Fibroblast of the aortic adventitia (primary cell): ENCODE measurements at regions not wholly inside any gene's neighbourhood (a gene's known extent, or its start where the extent isn't known, plus 50 kb on each side); places are given as distances from the start of the nearest gene placed in this dataset.

ENCODE experiments used
- DNase-seq: peaks from one replicate; pipeline ENCODE4 v3.0.0-alpha.2; 2010; ENCODE audit warnings: low read depth
- H3K4me3 ChIP-seq: 2 replicates; pipeline ENCODE4 v1.5.1; 2011; ENCODE audit warnings: low read depth, mild to moderate bottlenecking, control low read depth, low read length, moderate library complexity
- TF ChIP-seq, protein P1 (sequence below): IDR thresholded peaks from 2 replicates; pipeline ENCODE4 v1.5.1; 2011; ENCODE audit warnings: mild to moderate bottlenecking, low read length, control low read depth, inconsistent platforms; ENCODE audit not compliant: insufficient read depth

DNA sequence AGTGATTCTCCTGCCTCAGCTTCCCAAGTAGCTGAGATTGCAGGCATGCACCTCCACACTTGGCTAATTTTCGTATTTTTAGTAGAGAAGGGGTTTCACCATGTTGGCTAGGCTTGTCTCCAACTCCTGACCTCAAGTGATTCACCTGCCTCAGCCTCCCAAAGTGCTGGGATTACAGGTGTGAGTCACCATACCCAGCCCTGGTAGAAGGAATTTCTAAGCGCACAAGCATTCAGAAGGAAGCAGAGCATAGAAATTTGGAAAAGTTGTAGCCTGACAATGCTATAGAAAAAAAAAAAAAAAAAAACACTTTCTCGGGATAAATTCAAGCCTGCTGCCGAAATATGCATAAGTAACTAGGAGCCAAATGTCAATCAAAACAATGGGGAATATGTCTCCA is 249.4 kb downstream of the GRB14 start:
- TF ChIP-seq, protein P1, sequence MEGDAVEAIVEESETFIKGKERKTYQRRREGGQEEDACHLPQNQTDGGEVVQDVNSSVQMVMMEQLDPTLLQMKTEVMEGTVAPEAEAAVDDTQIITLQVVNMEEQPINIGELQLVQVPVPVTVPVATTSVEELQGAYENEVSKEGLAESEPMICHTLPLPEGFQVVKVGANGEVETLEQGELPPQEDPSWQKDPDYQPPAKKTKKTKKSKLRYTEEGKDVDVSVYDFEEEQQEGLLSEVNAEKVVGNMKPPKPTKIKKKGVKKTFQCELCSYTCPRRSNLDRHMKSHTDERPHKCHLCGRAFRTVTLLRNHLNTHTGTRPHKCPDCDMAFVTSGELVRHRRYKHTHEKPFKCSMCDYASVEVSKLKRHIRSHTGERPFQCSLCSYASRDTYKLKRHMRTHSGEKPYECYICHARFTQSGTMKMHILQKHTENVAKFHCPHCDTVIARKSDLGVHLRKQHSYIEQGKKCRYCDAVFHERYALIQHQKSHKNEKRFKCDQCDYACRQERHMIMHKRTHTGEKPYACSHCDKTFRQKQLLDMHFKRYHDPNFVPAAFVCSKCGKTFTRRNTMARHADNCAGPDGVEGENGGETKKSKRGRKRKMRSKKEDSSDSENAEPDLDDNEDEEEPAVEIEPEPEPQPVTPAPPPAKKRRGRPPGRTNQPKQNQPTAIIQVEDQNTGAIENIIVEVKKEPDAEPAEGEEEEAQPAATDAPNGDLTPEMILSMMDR: no peak
- H3K4me3 ChIP-seq: no peak overlapping the region
- DNase-seq: no peak

DNA sequence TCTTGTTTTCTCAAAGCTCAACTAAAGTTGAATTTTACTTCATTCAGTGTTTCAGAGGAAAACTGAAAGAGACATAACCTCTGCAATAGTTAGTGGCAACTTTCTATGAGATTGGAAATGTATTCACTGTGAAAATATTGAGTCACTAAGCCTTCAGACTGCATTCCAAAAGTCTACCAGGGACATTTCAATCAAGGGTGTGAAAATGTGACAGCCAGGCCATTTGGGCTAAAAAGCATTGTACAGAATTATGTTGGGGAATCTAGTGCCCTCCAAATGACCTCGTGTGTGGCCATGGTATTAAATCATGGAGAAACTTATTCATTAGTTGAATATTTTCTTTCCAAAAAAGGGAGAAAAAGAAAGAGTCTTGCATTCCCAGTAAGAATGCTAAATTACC is 251.9 kb downstream of the GRB14 start:
- TF ChIP-seq, protein P1: no peak
- no peak for DNase-seq
- no peak overlapping the region for H3K4me3 ChIP-seq

DNA sequence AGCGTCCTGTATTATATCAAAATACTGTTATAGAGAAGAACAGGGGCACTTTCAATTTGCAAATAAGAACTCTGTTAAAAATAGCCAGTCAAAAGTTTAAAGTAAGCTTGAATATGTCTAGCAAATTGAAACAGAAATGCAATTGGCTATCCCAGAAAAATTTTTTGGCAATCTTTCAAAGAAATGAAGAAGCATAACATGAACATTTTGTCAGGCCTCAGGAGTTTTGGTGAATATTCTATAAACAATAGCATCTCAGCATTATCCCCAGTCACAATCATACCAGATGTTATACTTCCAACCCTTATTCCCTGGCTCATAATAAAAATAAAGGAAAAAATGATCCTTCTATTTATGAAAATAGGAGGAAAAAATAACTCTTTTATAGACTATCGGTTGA is 252.4 kb downstream of the GRB14 start:
- no peak for DNase-seq
- TF ChIP-seq, protein P1: no peak
- no peak overlapping the region for H3K4me3 ChIP-seq

DNA sequence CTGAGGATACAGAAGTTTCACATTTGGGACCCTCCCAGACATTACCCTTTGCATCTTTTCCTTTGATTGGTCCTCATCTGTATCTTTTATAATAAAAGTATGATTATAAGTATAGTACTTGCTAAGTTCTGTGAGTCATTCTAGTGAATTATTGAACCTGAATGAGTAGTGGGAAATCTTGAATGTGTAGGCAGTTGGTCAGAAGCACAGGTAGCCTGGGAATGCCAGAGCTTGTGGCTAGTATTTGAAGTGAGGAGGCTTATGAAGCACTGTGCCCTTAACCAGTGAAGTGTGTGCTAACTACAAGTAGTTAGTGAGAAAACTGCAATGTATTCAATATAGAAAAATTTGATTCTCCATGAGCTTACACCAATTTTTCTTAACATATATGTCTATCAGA is 257.6 kb downstream of the GRB14 start:
- DNase-seq: no peak
- TF ChIP-seq, protein P1: no peak
- no peak overlapping the region for H3K4me3 ChIP-seq

DNA sequence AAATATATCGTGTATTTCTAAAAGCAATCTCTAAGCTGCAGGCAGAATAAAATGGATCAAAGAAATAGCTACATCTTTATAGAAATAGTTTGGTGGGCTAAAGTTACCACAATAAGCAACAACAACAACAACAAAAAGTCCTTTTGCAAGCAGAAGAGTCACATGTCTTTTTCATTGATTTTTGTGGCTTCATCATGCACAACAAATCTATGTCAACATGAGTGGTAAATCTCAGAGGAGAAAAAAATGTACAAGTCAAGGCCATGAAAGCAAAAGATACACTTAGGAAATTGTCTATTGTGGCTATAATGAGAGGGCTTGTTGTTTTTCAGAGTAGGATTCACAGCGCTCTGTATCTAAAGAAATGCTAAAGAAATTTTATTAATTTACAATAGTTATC is 269.7 kb downstream of the GRB14 start:
- TF ChIP-seq, protein P1: no peak
- H3K4me3 ChIP-seq: no peak overlapping the region
- no peak for DNase-seq

DNA sequence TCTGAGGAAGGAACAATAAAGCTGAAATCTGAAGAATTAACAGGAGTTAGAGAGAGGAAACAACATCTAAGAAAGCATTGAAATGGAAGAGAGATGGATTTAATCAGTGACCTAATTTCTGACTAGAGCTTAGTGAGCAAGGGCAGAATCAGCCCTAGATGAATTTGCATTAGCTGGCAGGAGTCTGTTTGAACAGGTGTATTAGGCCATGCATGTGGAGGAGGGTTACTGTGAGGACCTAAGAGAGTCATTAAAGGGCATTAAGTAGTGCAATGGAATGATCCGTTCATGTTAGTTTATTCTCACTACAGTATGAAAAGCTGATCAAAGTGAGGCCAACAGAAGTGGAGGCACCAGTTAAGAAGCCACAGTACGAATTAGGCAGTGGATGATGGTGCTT is 285.3 kb downstream of the GRB14 start:
- TF ChIP-seq, protein P1: no peak
- no peak overlapping the region for H3K4me3 ChIP-seq
- DNase-seq: no peak

DNA sequence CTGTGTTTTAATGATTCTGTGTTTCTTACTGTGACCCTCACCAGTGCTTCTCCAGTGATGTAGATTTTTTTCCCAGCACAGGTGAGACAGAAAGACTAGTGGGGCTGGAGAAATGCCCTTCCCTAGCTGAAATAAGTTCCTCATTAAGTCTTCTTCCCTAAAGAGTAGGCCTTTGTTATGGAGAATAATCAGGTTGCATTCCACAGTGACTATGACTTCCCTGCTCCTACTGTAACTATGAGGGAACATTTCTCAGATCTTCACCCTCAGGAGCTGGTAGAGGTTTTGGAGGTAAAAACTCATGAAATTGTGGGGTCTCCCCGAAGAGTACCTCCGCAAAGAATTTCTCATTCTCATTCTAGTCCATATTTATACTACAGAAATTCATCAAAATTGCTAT is 286.2 kb downstream of the GRB14 start:
- TF ChIP-seq, protein P1: no peak
- H3K4me3 ChIP-seq: no peak overlapping the region
- DNase-seq: no peak
